ENCODE measurements at regions not wholly inside any gene's neighbourhood (a gene's known extent, or its start where the extent isn't known, plus 50 kb on each side); places are given as distances from the start of the nearest gene placed in this dataset.
"Not testable (repeated sequence)": the region's sequence is repeated elsewhere in the genome, so short reads cannot be mapped to it uniquely, and the experiment has no call there.

- H3K9me3 ChIP-seq, result no peaks in the 10 kb centered on the region
- no peaks in the 10 kb centered on the region for H3K36me3 ChIP-seq (replicated peaks in 1 of 2; ENCODE audit: insufficient read depth in 1 of 2, low read depth in 2 of 2)
- ATAC-seq, result no peak
- WGBS, 2 donors, result 43 to 46% methylated on average over 3 of the region's 3 CpGs
- intact Hi-C loops (cut with DNase I), result no loop called here
- no peak for DNase-seq
- no peak overlapping the region for H3K4me3 ChIP-seq
- H3K27ac ChIP-seq, result no peak overlapping the region
- no peaks in the 10 kb centered on the region for H3K4me1 ChIP-seq
- H3K27me3 ChIP-seq, result no peaks in the 10 kb centered on the region
- TF ChIP-seq CTCF (IDR thresholded peaks at IDR 0.05) (no peak), POLR2A (IDR thresholded peaks at IDR 0.05) (no peak)
Measured at GRCh38 chr6:14292119-14292518, 174.5 kb downstream of the CD83 start.

GRCh38 chr6:14294270-14294951 is 176.8 kb downstream of the CD83 start:
- Histone ChIP-seq H3K4me3 (no peak overlapping the region), H3K27me3 (no peaks in the 10 kb centered on the region), H3K9me3 (no peaks in the 10 kb centered on the region), H3K36me3 (replicated peaks in 1 of 2; ENCODE audit: insufficient read depth in 1 of 2, low read depth in 2 of 2) (no peaks in the 10 kb centered on the region), H3K27ac (no peak overlapping the region), H3K4me1 (no peaks in the 10 kb centered on the region)
- no peak for ATAC-seq
- no peak for DNase-seq
- 86 to 96% methylated on average over 1 to 4 of the region's 4 CpGs for WGBS, 2 donors
- intact Hi-C loops (cut with DNase I), result no loop called here
- TF ChIP-seq CTCF (IDR thresholded peaks at IDR 0.05) (no peak), POLR2A (IDR thresholded peaks at IDR 0.05) (no peak)

- H3K9me3 ChIP-seq; ATAC-seq; H3K4me1 ChIP-seq; intact Hi-C loops (cut with DNase I); H3K27me3 ChIP-seq; DNase-seq; H3K4me3 ChIP-seq; H3K27ac ChIP-seq; H3K36me3 ChIP-seq (replicated peaks in 1 of 2; ENCODE audit: insufficient read depth in 1 of 2, low read depth in 2 of 2): not testable (repeated sequence)
- WGBS, 2 donors, result 84 to 87% methylated on average over 6 of the region's 6 CpGs
Measured at GRCh38 chr6:14296698-14297097, 179.1 kb downstream of the CD83 start.

GRCh38 chr6:14297118-14297517 is 179.5 kb downstream of the CD83 start:
- ATAC-seq; H3K36me3 ChIP-seq (replicated peaks in 1 of 2; ENCODE audit: insufficient read depth in 1 of 2, low read depth in 2 of 2); H3K27me3 ChIP-seq; H3K9me3 ChIP-seq; DNase-seq; H3K4me3 ChIP-seq; H3K4me1 ChIP-seq; intact Hi-C loops (cut with DNase I); H3K27ac ChIP-seq: not testable (repeated sequence)
- WGBS, 2 donors, result 96 to 97% methylated on average over 7 of the region's 7 CpGs

GRCh38 chr6:14300189-14300588 is 182.6 kb downstream of the CD83 start:
- ATAC-seq; H3K27ac ChIP-seq; intact Hi-C loops (cut with DNase I); H3K36me3 ChIP-seq (replicated peaks in 1 of 2; ENCODE audit: insufficient read depth in 1 of 2, low read depth in 2 of 2); H3K9me3 ChIP-seq; H3K27me3 ChIP-seq; DNase-seq; H3K4me1 ChIP-seq; H3K4me3 ChIP-seq: not testable (repeated sequence)
- 87 to 93% methylated on average over 12 to 16 of the region's 16 CpGs for WGBS, 2 donors

GRCh38 chr6:14300721-14301120 is 183.1 kb downstream of the CD83 start:
- DNase-seq; H3K27me3 ChIP-seq; ATAC-seq; H3K4me3 ChIP-seq; H3K4me1 ChIP-seq; H3K9me3 ChIP-seq; H3K27ac ChIP-seq; H3K36me3 ChIP-seq (replicated peaks in 1 of 2; ENCODE audit: insufficient read depth in 1 of 2, low read depth in 2 of 2); intact Hi-C loops (cut with DNase I): not testable (repeated sequence)
- WGBS, 2 donors, result 84 to 89% methylated on average over 6 of the region's 9 CpGs

- H3K9me3 ChIP-seq; H3K27ac ChIP-seq; H3K4me1 ChIP-seq; ATAC-seq; H3K27me3 ChIP-seq; intact Hi-C loops (cut with DNase I); H3K4me3 ChIP-seq; H3K36me3 ChIP-seq (replicated peaks in 1 of 2; ENCODE audit: insufficient read depth in 1 of 2, low read depth in 2 of 2); DNase-seq: not testable (repeated sequence)
- WGBS, 2 donors, result 80 to 89% methylated on average over 9 of the region's 9 CpGs
Measured at GRCh38 chr6:14301477-14301876, 183.9 kb downstream of the CD83 start.

All from body of pancreas (tissue), 4 donors.